WTC11 (cell line): ENCODE measurements at regions not wholly inside any gene's neighbourhood (a gene's known extent, or its start where the extent isn't known, plus 50 kb on each side); places are given as distances from the start of the nearest gene placed in this dataset.

Experiments
- ATAC-seq: fragments of 200-7000 bp; cut with Tn5 transposase; 2 replicates; pipeline ENCODE4 v1.10.0; 2021; ENCODE audit warnings: mild to moderate bottlenecking, moderate library complexity
- CTCF ChIA-PET: fragments of 300-600 bp; sonication (Branson Sonifier 250); formaldehyde crosslinking; loops from one replicate; lab custom pipeline; 2021; ENCODE audit warnings: antibody characterized with exemption; lab: Charles Lee
- POLR2A ChIA-PET: fragments of 350-600 bp; sonication (Branson Sonifier 250); formaldehyde crosslinking; loops from one replicate; lab custom pipeline; 2021; ENCODE audit warnings: antibody characterized with exemption; lab: Charles Lee
- DNase-seq: peaks from one replicate; pipeline ENCODE4 v3.0.0; 2021; ENCODE audit warnings: low spot score
- H3K27ac Mint-ChIP-seq: 2 replicates; pipeline ENCODE4 v1.8.0; 2021; ENCODE audit warnings: mixed read lengths
- H3K27me3 Mint-ChIP-seq: 2 replicates; pipeline ENCODE4 v1.8.0; 2021; ENCODE audit warnings: low read depth, mild to moderate bottlenecking, moderate library complexity, mixed read lengths
- H3K36me3 Mint-ChIP-seq: 2 replicates; pipeline ENCODE4 v1.8.0; 2021; ENCODE audit warnings: mixed read lengths
- H3K4me1 Mint-ChIP-seq: 2 replicates; pipeline ENCODE4 v1.8.0; 2022; ENCODE audit warnings: mixed read lengths
- H3K4me3 Mint-ChIP-seq: 2 replicates; pipeline ENCODE4 v1.8.0; 2021; ENCODE audit warnings: mild to moderate bottlenecking, moderate library complexity, mixed read lengths
- H3K9me3 Mint-ChIP-seq: 2 replicates; pipeline ENCODE4 v1.8.0; 2021; ENCODE audit warnings: mixed read lengths
- ATF1 ChIP-seq: sonication (generic); formaldehyde crosslinking; IDR thresholded peaks from 2 replicates; pipeline ENCODE4 v1.8.1; 2023; ENCODE audit warnings: mild to moderate bottlenecking, moderate library complexity, missing genetic modification reagents
- ATF2 ChIP-seq: sonication (generic); formaldehyde crosslinking; IDR thresholded peaks from 2 replicates; pipeline ENCODE4 v1.8.1; 2022; ENCODE audit warnings: low read depth, missing genetic modification reagents, borderline replicate concordance
- ATF6 ChIP-seq: sonication (generic); formaldehyde crosslinking; IDR thresholded peaks from 2 replicates; pipeline ENCODE4 v1.8.1; 2023; ENCODE audit warnings: mild to moderate bottlenecking, missing genetic modification reagents
- CDX4 ChIP-seq: fragments of 250-450 bp; sonication (Bioruptor Pico); IDR thresholded peaks from 2 replicates; pipeline ENCODE4 v1.9.0; 2021; ENCODE audit warnings: moderate library complexity, mild to moderate bottlenecking, inconsistent platforms, borderline replicate concordance
- CREB1 ChIP-seq: sonication (generic); formaldehyde crosslinking; IDR thresholded peaks from 2 replicates; pipeline ENCODE4 v1.8.0; 2023; ENCODE audit warnings: mild to moderate bottlenecking, missing genetic modification reagents
- ERG ChIP-seq: fragments of 250-450 bp; sonication (Bioruptor Pico); IDR thresholded peaks from 2 replicates; pipeline ENCODE4 v1.8.0; 2021; ENCODE audit warnings: mild to moderate bottlenecking
- GTF2I ChIP-seq: fragments of 250-450 bp; sonication (Bioruptor Pico); conservative IDR thresholded peaks from 2 replicates; pipeline ENCODE4 v1.4.0; 2021; ENCODE audit warnings: mild to moderate bottlenecking
- MAX ChIP-seq: sonication (generic); formaldehyde crosslinking; IDR thresholded peaks from 2 replicates; pipeline ENCODE4 v1.8.0; 2022; ENCODE audit warnings: mild to moderate bottlenecking, missing genetic modification reagents
- MYBL2 ChIP-seq: sonication (generic); formaldehyde crosslinking; IDR thresholded peaks from 2 replicates; pipeline ENCODE4 v1.8.1; 2023; ENCODE audit warnings: mild to moderate bottlenecking, moderate library complexity, missing genetic modification reagents
- NFYB ChIP-seq: sonication (generic); formaldehyde crosslinking; conservative IDR thresholded peaks from 2 replicates; pipeline ENCODE4 v1.8.0; 2022; ENCODE audit warnings: low read depth, missing genetic modification reagents
- NR1H2 ChIP-seq: sonication (generic); formaldehyde crosslinking; IDR thresholded peaks from 2 replicates; pipeline ENCODE4 v1.9.0; 2021; ENCODE audit warnings: mild to moderate bottlenecking, moderate library complexity, missing genetic modification reagents
- NR2C2 ChIP-seq: sonication (generic); formaldehyde crosslinking; IDR thresholded peaks from 2 replicates; pipeline ENCODE4 v1.8.0; 2022; ENCODE audit warnings: mild to moderate bottlenecking, missing genetic modification reagents
- NR3C1 ChIP-seq: sonication (generic); formaldehyde crosslinking; conservative IDR thresholded peaks from 2 replicates; pipeline ENCODE4 v1.8.1; 2023; ENCODE audit warnings: low read depth, mild to moderate bottlenecking, missing genetic modification reagents
- PRRX2 ChIP-seq: fragments of 250-450 bp; sonication (Bioruptor Pico); IDR thresholded peaks from 2 replicates; pipeline ENCODE4 v1.8.0; 2021; ENCODE audit warnings: mild to moderate bottlenecking
- RELA ChIP-seq: sonication (generic); formaldehyde crosslinking; IDR thresholded peaks from 2 replicates; pipeline ENCODE4 v1.8.1; 2022; ENCODE audit warnings: missing genetic modification reagents, mild to moderate bottlenecking, borderline replicate concordance
- RORB ChIP-seq: fragments of 250-450 bp; sonication (Bioruptor Pico); IDR thresholded peaks from 2 replicates; pipeline ENCODE4 v1.9.0; 2021; ENCODE audit warnings: mild to moderate bottlenecking
- SOX15 ChIP-seq: fragments of 250-450 bp; sonication (Bioruptor Pico); IDR thresholded peaks from 2 replicates; pipeline ENCODE4 v1.9.0; 2021; ENCODE audit warnings: mild to moderate bottlenecking
- SP1 ChIP-seq: sonication (generic); formaldehyde crosslinking; conservative IDR thresholded peaks from 2 replicates; pipeline ENCODE4 v1.8.1; 2022; ENCODE audit warnings: missing genetic modification reagents
- TEAD4 ChIP-seq: sonication (generic); formaldehyde crosslinking; IDR thresholded peaks from 2 replicates; pipeline ENCODE4 v1.8.0; 2022; ENCODE audit warnings: mild to moderate bottlenecking, missing genetic modification reagents
- ZBTB21 ChIP-seq: sonication (generic); formaldehyde crosslinking; IDR thresholded peaks from 2 replicates; pipeline ENCODE4 v1.8.1; 2023; ENCODE audit warnings: mild to moderate bottlenecking, missing genetic modification reagents, borderline replicate concordance
- ZNF263 ChIP-seq: sonication (generic); formaldehyde crosslinking; IDR thresholded peaks from 2 replicates; pipeline ENCODE4 v1.8.1; 2022; ENCODE audit warnings: low read depth, mild to moderate bottlenecking, moderate library complexity, missing genetic modification reagents
- ZNF281 ChIP-seq: sonication (generic); formaldehyde crosslinking; IDR thresholded peaks from 2 replicates; pipeline ENCODE4 v1.8.0; 2023; ENCODE audit warnings: mild to moderate bottlenecking, missing genetic modification reagents
- ZNF396 ChIP-seq: fragments of 250-450 bp; sonication (Bioruptor Pico); IDR thresholded peaks from 2 replicates; pipeline ENCODE4 v1.8.0; 2021; ENCODE audit warnings: mild to moderate bottlenecking, moderate library complexity, borderline replicate concordance
- ZNF425 ChIP-seq: fragments of 250-450 bp; sonication (Bioruptor Pico); conservative IDR thresholded peaks from 2 replicates; pipeline ENCODE4 v1.9.0; 2021; ENCODE audit warnings: mild to moderate bottlenecking

- CTCF ChIA-PET = no interaction called here
- no peak for DNase-seq
- H3K9me3 Mint-ChIP-seq = peaks cover 32% of the 10 kb centered on the region
- TF ChIP-seq ZBTB21 (CRISPR knock-in tag) = no peak
- TF ChIP-seq NR2C2 = no peak
- no peak for TF ChIP-seq ZNF396 (CRISPR knock-in tag)
- no peak for TF ChIP-seq ZNF425 (CRISPR knock-in tag)
- TF ChIP-seq ATF6 = no peak
- TF ChIP-seq GTF2I (CRISPR knock-in tag) = no peak
- TF ChIP-seq RORB (CRISPR knock-in tag) = no peak
- TF ChIP-seq TEAD4 (CRISPR knock-in tag) = no peak
- no peak for TF ChIP-seq MYBL2
- TF ChIP-seq ERG (CRISPR knock-in tag) = no peak
- TF ChIP-seq NFYB (CRISPR knock-in tag) = no peak
- TF ChIP-seq NR3C1 (CRISPR knock-in tag) = no peak
- no peaks in the 10 kb centered on the region for H3K4me1 Mint-ChIP-seq
- peaks cover 3% of the 10 kb centered on the region; the same call in 1 of the 2 replicates for H3K36me3 Mint-ChIP-seq
- POLR2A ChIA-PET = no interaction called here
- no peak for ATAC-seq
- no peak overlapping the region for H3K4me3 Mint-ChIP-seq
- H3K27me3 Mint-ChIP-seq = peaks cover 19% of the 10 kb centered on the region
- H3K27ac Mint-ChIP-seq = no peak overlapping the region
Measured at GRCh38 chr4:77493829-77494551, 111.6 kb upstream of the CXCL13 start.

- H3K4me1 Mint-ChIP-seq = no peaks in the 10 kb centered on the region
- no peak overlapping the region for H3K4me3 Mint-ChIP-seq
- H3K27me3 Mint-ChIP-seq = peaks cover 16% of the 10 kb centered on the region
- H3K27ac Mint-ChIP-seq = no peak overlapping the region
- peaks cover 32% of the 10 kb centered on the region for H3K9me3 Mint-ChIP-seq
- CTCF ChIA-PET = no interaction called here
- ATAC-seq (no peak), DNase-seq (no peak)
- POLR2A ChIA-PET = no interaction called here
- H3K36me3 Mint-ChIP-seq = peaks cover 3% of the 10 kb centered on the region; the same call in 1 of the 2 replicates
- TF ChIP-seq RELA (CRISPR knock-in tag) (no peak), SP1 (CRISPR knock-in tag) (no peak), NR1H2 (CRISPR knock-in tag) (no peak), CREB1 (no peak), ZNF263 (CRISPR knock-in tag) (no peak), PRRX2 (CRISPR knock-in tag) (no peak), ATF2 (CRISPR knock-in tag) (no peak), SOX15 (no peak), ZNF281 (CRISPR knock-in tag) (no peak), CDX4 (CRISPR knock-in tag) (no peak), TEAD4 (CRISPR knock-in tag) (no peak), ATF1 (CRISPR knock-in tag) (no peak), MAX (no peak)
Measured at GRCh38 chr4:77496457-77496856, 109.2 kb upstream of the CXCL13 start.
